ENCODE measurements at regions not wholly inside any gene's neighbourhood (a gene's known extent, or its start where the extent isn't known, plus 50 kb on each side); places are given as distances from the start of the nearest gene placed in this dataset.

DNA sequence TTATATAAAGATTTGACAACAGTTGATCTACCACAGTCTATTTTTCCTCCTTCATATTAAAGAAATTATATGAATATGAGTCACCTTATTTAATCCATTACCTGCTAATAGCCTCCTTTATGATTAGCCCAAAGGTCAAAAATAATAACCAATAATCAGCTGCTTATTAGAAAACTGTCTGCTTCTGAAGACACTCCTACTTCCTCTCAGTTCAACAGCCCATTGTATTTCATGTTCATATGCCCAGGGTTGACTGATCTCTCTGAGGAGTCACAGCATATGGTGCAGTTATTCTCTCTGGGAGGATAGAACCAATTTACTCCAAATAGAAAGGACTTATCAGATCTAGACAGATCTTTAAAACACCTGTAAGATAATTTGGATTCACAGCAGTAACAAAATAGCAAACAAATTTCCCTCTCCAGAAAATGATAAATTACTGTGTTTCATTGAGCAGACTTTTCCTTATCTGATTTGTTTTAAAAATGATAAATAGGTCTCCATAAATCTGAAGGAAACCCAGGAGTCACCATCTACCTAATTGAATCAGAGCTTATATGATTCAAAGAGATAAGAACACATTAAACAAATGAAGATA, 180.4 kb upstream of the ITGA1 start:
- TF ChIP-seq, protein P1, sequence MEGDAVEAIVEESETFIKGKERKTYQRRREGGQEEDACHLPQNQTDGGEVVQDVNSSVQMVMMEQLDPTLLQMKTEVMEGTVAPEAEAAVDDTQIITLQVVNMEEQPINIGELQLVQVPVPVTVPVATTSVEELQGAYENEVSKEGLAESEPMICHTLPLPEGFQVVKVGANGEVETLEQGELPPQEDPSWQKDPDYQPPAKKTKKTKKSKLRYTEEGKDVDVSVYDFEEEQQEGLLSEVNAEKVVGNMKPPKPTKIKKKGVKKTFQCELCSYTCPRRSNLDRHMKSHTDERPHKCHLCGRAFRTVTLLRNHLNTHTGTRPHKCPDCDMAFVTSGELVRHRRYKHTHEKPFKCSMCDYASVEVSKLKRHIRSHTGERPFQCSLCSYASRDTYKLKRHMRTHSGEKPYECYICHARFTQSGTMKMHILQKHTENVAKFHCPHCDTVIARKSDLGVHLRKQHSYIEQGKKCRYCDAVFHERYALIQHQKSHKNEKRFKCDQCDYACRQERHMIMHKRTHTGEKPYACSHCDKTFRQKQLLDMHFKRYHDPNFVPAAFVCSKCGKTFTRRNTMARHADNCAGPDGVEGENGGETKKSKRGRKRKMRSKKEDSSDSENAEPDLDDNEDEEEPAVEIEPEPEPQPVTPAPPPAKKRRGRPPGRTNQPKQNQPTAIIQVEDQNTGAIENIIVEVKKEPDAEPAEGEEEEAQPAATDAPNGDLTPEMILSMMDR (IDR thresholded peaks at IDR 0.05), result no peak
- TF ChIP-seq POLR2A (IDR thresholded peaks at IDR 0.05), result no peak

All from uterus (tissue), 2 donors.